Cardiac muscle cell (in vitro differentiated cells and primary cell): ENCODE measurements at regions not wholly inside any gene's neighbourhood (a gene's known extent, or its start where the extent isn't known, plus 50 kb on each side); places are given as distances from the start of the nearest gene placed in this dataset.
"Not testable (repeated sequence)": the region's sequence is repeated elsewhere in the genome, so short reads cannot be mapped to it uniquely, and the experiment has no call there.

Experiments
- DNase-seq, 2 donors: peaks; one replicate each; pipeline versions ENCODE4 v3.0.0 to v3.0.0-alpha.2; 2010 to 2017; ENCODE audit warnings: low read depth in 1 of 2, low spot score in 1 of 2
- H3K27ac ChIP-seq: fragments of 200-600 bp; sonication (generic); 2 replicates; pipeline ENCODE4 v1.5.1; 2016
- H3K27me3 ChIP-seq: fragments of 200-600 bp; sonication (generic); 2 replicates; pipeline ENCODE4 v1.6.0; 2016; ENCODE audit warnings: control low read depth
- H3K36me3 ChIP-seq: fragments of 200-600 bp; sonication (generic); 2 replicates; pipeline ENCODE4 v1.5.1; 2016; ENCODE audit warnings: control low read depth
- H3K4me1 ChIP-seq: fragments of 200-600 bp; sonication (generic); 2 replicates; pipeline ENCODE4 v1.8.1; 2017; ENCODE audit warnings: low read depth, mild to moderate bottlenecking, mixed run types
- H3K4me3 ChIP-seq: fragments of 200-600 bp; sonication (generic); 2 replicates; pipeline ENCODE4 v1.5.1; 2016; ENCODE audit warnings: mild to moderate bottlenecking
- H3K9me3 ChIP-seq: fragments of 200-600 bp; sonication (generic); 2 replicates; pipeline ENCODE4 v1.5.1; 2017; ENCODE audit warnings: low read depth, mild to moderate bottlenecking, control low read depth
- TF ChIP-seq, protein P1 (sequence below): IDR thresholded peaks from 2 replicates; pipeline ENCODE4 v1.5.1; 2012; ENCODE audit warnings: low read depth, mild to moderate bottlenecking, low read length

DNA sequence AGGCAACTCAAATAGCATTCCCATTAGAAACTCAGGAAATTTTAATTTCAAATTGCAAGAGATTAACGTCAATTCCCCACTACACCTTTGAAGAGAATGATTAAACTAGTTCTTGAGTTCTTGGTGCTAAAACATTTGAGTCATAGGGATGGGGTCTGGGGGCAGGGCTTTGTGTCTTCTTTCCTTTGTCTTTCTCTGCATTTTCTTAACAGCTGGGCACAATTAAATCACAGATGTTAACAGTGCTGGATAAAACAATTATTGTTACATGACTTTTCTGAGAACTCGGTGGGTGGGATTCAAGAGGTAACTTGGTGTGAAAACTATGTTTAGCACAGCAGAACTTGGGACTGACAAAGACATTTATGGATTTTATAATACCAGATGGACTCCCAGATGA is 351.9 kb upstream of the TNC start:
- no peak for DNase-seq
- no peaks in the 10 kb centered on the region for H3K4me1 ChIP-seq
- H3K27me3 ChIP-seq: peaks cover 8% of the 10 kb centered on the region
- no peak overlapping the region for H3K27ac ChIP-seq
- no peaks in the 10 kb centered on the region for H3K36me3 ChIP-seq
- TF ChIP-seq, protein P1, sequence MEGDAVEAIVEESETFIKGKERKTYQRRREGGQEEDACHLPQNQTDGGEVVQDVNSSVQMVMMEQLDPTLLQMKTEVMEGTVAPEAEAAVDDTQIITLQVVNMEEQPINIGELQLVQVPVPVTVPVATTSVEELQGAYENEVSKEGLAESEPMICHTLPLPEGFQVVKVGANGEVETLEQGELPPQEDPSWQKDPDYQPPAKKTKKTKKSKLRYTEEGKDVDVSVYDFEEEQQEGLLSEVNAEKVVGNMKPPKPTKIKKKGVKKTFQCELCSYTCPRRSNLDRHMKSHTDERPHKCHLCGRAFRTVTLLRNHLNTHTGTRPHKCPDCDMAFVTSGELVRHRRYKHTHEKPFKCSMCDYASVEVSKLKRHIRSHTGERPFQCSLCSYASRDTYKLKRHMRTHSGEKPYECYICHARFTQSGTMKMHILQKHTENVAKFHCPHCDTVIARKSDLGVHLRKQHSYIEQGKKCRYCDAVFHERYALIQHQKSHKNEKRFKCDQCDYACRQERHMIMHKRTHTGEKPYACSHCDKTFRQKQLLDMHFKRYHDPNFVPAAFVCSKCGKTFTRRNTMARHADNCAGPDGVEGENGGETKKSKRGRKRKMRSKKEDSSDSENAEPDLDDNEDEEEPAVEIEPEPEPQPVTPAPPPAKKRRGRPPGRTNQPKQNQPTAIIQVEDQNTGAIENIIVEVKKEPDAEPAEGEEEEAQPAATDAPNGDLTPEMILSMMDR: no peak
- no peak overlapping the region for H3K4me3 ChIP-seq
- H3K9me3 ChIP-seq: no peaks in the 10 kb centered on the region

DNA sequence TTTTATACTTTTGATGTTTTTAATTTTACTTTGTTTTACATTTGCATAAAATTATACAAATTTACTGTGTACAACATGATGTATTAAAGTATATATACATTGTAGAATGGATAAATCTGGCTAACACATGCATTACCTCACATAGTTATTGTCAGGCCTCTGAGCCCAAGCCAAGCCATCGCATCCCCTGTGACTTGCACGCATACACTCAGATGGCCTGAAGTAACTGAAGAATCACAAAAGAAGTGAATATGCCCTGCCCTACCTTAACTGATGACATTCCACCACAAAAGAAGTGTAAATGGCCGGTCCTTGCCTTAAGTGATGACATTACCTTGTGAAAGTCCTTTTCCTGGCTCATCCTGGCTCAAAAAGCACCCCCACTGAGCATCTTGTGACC is 355.1 kb upstream of the TNC start:
- H3K36me3 ChIP-seq, DNase-seq, H3K27me3 ChIP-seq, H3K9me3 ChIP-seq, H3K27ac ChIP-seq, H3K4me1 ChIP-seq, H3K4me3 ChIP-seq: not testable (repeated sequence)

DNA sequence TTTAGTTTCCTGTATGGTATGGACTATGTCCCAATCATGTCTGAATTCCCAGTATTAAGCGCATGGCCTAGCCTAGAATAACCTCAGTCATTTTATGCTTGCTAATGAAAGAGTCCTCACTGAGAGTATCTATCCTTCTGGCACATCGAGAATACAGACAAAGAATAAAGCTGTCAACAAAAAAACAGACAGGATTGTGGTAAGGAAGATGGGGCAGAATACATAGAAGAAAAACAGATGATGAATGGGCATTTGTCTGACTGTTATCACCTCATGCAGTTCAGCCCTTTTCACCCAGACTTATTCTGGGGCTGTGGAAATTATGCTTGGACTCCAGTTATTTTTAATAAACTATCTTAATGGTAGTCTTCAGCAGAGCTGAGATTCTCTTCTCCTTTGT is 363.8 kb upstream of the TNC start:
- no peaks in the 10 kb centered on the region for H3K9me3 ChIP-seq
- H3K4me3 ChIP-seq: no peak overlapping the region
- DNase-seq: no peak
- TF ChIP-seq, protein P1: no peak
- no peaks in the 10 kb centered on the region for H3K36me3 ChIP-seq
- H3K27ac ChIP-seq: no peak overlapping the region
- H3K4me1 ChIP-seq: no peaks in the 10 kb centered on the region
- H3K27me3 ChIP-seq: no peaks in the 10 kb centered on the region

DNA sequence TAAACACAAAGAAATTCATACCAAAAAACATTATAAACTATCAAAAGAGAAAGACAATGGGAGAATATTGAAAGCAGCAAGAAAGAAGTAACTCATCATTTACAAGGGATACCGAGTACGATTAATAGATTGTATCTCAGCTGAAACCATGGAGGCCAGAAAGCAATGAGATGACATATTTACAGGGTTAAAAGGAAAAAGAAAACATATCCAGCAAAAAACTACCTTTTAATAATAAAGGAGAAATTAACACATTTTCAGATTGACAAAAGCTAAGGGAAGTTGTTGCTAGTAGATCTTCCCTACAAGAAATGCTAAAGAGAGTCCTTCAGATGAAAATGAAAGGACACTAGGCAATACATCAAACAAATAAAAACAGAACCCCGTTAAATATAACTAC is 364.8 kb upstream of the TNC start:
- Histone ChIP-seq H3K4me3 (no peak overlapping the region), H3K27me3 (no peaks in the 10 kb centered on the region), H3K4me1 (no peaks in the 10 kb centered on the region), H3K27ac (no peak overlapping the region), H3K9me3 (no peaks in the 10 kb centered on the region), H3K36me3 (no peaks in the 10 kb centered on the region)
- TF ChIP-seq, protein P1: no peak
- no peak for DNase-seq

DNA sequence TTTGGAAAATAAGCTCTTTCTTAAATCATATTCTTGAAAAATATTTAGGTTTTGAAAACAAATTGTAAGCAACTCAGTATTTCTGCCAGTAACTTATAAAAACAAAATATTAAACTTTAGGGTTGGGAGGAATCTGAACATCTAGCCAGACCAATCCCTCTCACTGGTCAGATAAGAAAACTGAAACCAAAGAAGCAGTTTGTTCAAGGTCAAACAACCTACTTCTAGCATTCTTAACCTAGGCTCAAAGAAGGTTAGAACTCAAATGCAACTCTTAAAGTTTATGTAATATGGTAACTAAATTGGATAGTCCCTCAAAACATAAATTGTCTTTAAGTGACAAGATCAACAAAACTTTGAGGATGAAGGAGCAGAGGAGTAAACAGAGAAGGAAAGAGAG is 374.9 kb upstream of the TNC start:
- Histone ChIP-seq H3K36me3 (no peaks in the 10 kb centered on the region), H3K4me1 (peaks cover 6% of the 10 kb centered on the region), H3K4me3 (no peak overlapping the region), H3K9me3 (no peaks in the 10 kb centered on the region), H3K27me3 (no peaks in the 10 kb centered on the region), H3K27ac (no peak overlapping the region)
- TF ChIP-seq, protein P1: no peak
- no peak for DNase-seq

DNA sequence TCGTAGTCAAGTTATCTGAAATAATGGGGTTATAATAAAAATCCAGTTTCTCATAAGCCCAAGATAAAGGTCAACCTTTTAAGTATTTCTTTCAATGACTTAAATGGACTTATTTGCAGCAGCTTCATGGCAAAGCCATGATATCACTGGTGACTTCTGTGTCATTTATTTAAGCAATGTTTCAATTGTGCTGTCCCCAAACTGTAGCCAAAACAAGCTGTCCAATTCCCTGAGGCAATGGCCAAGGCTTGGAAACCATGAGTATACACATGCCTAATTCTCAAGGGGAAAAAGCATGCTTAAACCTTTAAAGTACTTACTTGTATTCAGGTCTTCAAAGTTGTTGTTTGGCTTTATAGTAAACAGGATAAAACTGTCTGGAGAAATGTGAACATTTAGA is 376.4 kb upstream of the TNC start:
- Histone ChIP-seq H3K36me3 (no peaks in the 10 kb centered on the region), H3K9me3 (no peaks in the 10 kb centered on the region), H3K27me3 (no peaks in the 10 kb centered on the region), H3K27ac (no peak overlapping the region), H3K4me1 (peaks cover 6% of the 10 kb centered on the region), H3K4me3 (no peak overlapping the region)
- TF ChIP-seq, protein P1: no peak
- no peak for DNase-seq
